Adrenal gland (tissue), 9 donors: ENCODE measurements at regions not wholly inside any gene's neighbourhood (a gene's known extent, or its start where the extent isn't known, plus 50 kb on each side); places are given as distances from the start of the nearest gene placed in this dataset.

ENCODE experiments used
- DNase-seq, 7 donors: peaks; one replicate each; pipeline ENCODE4 v3.0.0-alpha.2; 2019 to 2020
- H3K27ac ChIP-seq, 5 donors: fragments of 200-600 bp; sonication (generic) in 4 of 5; 1 replicate in 3 of 5; 2 replicates in 2 of 5; pipeline versions ENCODE4 v1.5.1 to v1.8.0; 2016 to 2020; ENCODE audit warnings: mild to moderate bottlenecking in 1 of 5
- H3K27me3 ChIP-seq: fragments of 200-600 bp; 2 replicates; pipeline ENCODE4 v1.8.0; 2021
- H3K36me3 ChIP-seq, 2 donors: fragments of 200-600 bp; replicated peaks in 1 of 2; 1 replicate in 1 of 2; 2 replicates in 1 of 2; pipeline versions ENCODE4 v1.5.1 to v1.8.0; 2018 to 2022
- H3K4me1 ChIP-seq, 2 donors: fragments of 200-600 bp; replicated peaks in 1 of 2; 1 replicate in 1 of 2; 2 replicates in 1 of 2; pipeline versions ENCODE4 v1.5.1 to v1.8.0; 2018 to 2021
- H3K4me3 ChIP-seq, 4 donors: fragments of 200-600 bp; sonication (generic) in 3 of 4; one replicate each; pipeline ENCODE4 v1.5.1; 2016 to 2018
- H3K9me3 ChIP-seq, 3 donors: fragments of 200-600 bp; sonication (generic) in 1 of 3; replicated peaks in 1 of 3; 1 replicate in 2 of 3; 2 replicates in 1 of 3; pipeline versions ENCODE4 v1.5.1 to v1.8.0; 2016 to 2021
- CTCF ChIP-seq, 6 experiments: fragments of 450-650 bp in 4 of 6; fragments of 200-600 bp in 2 of 6; sonication (generic) in 1 of 6; IDR thresholded peaks; 1 replicate in 5 of 6; 2 replicates in 1 of 6; pipeline versions ENCODE4 v1.5.1 to v1.8.0; 2016 to 2021; ENCODE audit warnings: antibody characterized with exemption in 6 of 6, mild to moderate bottlenecking in 2 of 6, moderate library complexity in 1 of 6
- POLR2A ChIP-seq, 2 donors: fragments of 450-650 bp; IDR thresholded peaks; one replicate each; pipeline ENCODE4 v1.6.1; 2017; ENCODE audit warnings: antibody characterized with exemption in 2 of 2, mild to moderate bottlenecking in 2 of 2, moderate library complexity in 1 of 2
- WGBS, 4 donors: extraction: QIAGEN DNeasy Blood & Tissue Kit in 2 of 4; methylation state at CpG; one replicate each; pipeline versions ENCODE4 v1.1.5 to v1.1.7; 2013 to 2017; 5-methylcytosine and 5-hydroxymethylcytosine counted together
- intact Hi-C, 2 donors: fragments of 100-400 bp; cut with DNase I; formaldehyde crosslinking; loops; one replicate each; pipeline versions ENCODE4 v1.14.1 to v1.15.0; 2022 to 2023
- donor health status: healthy with polysubstance abuse.
- donor health status: Bipolar disorder and iron deficiency.
- donor health status: DM: yes; HTN: yes; CAD: no.
- donor health status: DM: no; HTN: no; CAD: no.
- donor health status: DM: no; HTN: no; CAD: no.

GRCh38 chr11:128361451-128362020 is 225.8 kb downstream of the ETS1 start:
- intact Hi-C loops = no loop called here
- no peak overlapping the region for H3K4me3 ChIP-seq
- H3K4me1 ChIP-seq = no peaks in the 10 kb centered on the region
- H3K27me3 ChIP-seq = no peaks in the 10 kb centered on the region
- H3K27ac ChIP-seq = no peak overlapping the region
- TF ChIP-seq CTCF (IDR thresholded peaks at IDR 0.05) (no peak), POLR2A (IDR thresholded peaks at IDR 0.05) (no peak)
- no peaks in the 10 kb centered on the region for H3K36me3 ChIP-seq
- DNase-seq = peak in 1 of 7 donors; percentile 5
- H3K9me3 ChIP-seq = no peaks in the 10 kb centered on the region
- WGBS, 4 donors = 46 to 57% (median 53%) methylated on average over 8 of the region's 8 CpGs

DNA sequence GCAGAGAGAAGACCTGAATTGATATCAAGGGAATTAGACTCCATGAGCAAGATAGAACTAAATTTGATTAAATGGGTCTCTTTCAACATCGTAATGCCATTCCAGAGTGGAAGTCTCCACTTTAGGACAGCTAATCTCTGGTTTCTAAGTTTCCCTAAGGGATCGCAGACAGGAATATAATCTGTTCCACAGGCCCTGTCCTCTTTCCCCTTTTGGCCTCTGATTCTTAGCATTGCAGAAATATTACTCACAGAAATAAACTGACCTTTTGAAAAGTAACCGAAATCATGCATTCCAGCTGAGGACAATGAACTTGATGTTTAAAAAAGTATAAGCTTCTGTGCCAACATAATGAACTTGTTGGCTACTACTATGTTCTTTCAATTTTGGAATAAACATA is 227.8 kb downstream of the ETS1 start:
- DNase-seq = peak in 1 of 7 donors; percentile 18
- no peaks in the 10 kb centered on the region for H3K4me1 ChIP-seq
- peak overlapping the region in 1 of 5 donors; percentile 58 for H3K27ac ChIP-seq
- 59 to 65% (median 61%) methylated on average over 3 of the region's 3 CpGs for WGBS, 4 donors
- H3K9me3 ChIP-seq = no peaks in the 10 kb centered on the region
- H3K27me3 ChIP-seq = no peaks in the 10 kb centered on the region
- H3K4me3 ChIP-seq = no peak overlapping the region
- TF ChIP-seq POLR2A (IDR thresholded peaks at IDR 0.05) = no peak
- no peak for TF ChIP-seq CTCF (IDR thresholded peaks at IDR 0.05)
- H3K36me3 ChIP-seq = no peaks in the 10 kb centered on the region
- intact Hi-C loops = no loop called here

GRCh38 chr11:128357073-128357472 is 230.3 kb downstream of the ETS1 start:
- intact Hi-C loops = no loop called here
- Histone ChIP-seq H3K27me3 (no peaks in the 10 kb centered on the region), H3K4me3 (no peak overlapping the region), H3K36me3 (no peaks in the 10 kb centered on the region), H3K9me3 (no peaks in the 10 kb centered on the region), H3K4me1 (no peaks in the 10 kb centered on the region), H3K27ac (no peak overlapping the region)
- WGBS, 4 donors = 30 to 51% (median 42%) methylated on average over 5 of the region's 5 CpGs
- TF ChIP-seq CTCF (IDR thresholded peaks at IDR 0.05) (no peak), POLR2A (IDR thresholded peaks at IDR 0.05) (no peak)
- no peak for DNase-seq

DNA sequence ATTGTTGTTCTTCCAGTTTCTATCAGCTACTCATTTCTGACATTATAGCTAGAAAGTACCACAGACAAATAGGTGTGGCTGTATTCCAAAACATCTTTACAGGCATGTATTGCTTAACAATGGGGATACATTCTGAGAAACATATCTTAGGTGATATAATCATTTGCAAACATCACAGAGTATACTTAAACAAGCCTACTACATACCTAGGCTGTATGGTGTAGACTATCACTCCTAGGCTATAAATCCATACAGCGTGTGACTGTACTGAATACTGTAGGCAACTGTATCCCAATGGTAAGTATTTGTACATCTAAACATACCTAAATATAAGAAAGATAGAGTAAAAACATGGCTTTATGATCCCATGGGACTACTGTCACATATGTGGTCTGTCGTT is 231.8 kb downstream of the ETS1 start:
- Histone ChIP-seq H3K27ac (no peak overlapping the region), H3K4me3 (no peak overlapping the region), H3K36me3 (no peaks in the 10 kb centered on the region), H3K27me3 (no peaks in the 10 kb centered on the region), H3K4me1 (no peaks in the 10 kb centered on the region), H3K9me3 (no peaks in the 10 kb centered on the region)
- WGBS, 4 donors = 88 to 100% (median 93%) methylated on average over 2 of the region's 2 CpGs
- TF ChIP-seq POLR2A (IDR thresholded peaks at IDR 0.05) = no peak
- TF ChIP-seq CTCF (IDR thresholded peaks at IDR 0.05) = no peak
- no peak for DNase-seq
- intact Hi-C loops = no loop called here
